Epidermal melanocyte (primary cell): ENCODE measurements at regions not wholly inside any gene's neighbourhood (a gene's known extent, or its start where the extent isn't known, plus 50 kb on each side); places are given as distances from the start of the nearest gene placed in this dataset.
A peak's percentile ranks its signal among the peaks of the same experiment; 100 is the strongest.

Experiments
- DNase-seq: peaks from one replicate; pipeline ENCODE4 v3.0.0; 2011; ENCODE audit warnings: low spot score; ENCODE audit not compliant: insufficient read length

DNA sequence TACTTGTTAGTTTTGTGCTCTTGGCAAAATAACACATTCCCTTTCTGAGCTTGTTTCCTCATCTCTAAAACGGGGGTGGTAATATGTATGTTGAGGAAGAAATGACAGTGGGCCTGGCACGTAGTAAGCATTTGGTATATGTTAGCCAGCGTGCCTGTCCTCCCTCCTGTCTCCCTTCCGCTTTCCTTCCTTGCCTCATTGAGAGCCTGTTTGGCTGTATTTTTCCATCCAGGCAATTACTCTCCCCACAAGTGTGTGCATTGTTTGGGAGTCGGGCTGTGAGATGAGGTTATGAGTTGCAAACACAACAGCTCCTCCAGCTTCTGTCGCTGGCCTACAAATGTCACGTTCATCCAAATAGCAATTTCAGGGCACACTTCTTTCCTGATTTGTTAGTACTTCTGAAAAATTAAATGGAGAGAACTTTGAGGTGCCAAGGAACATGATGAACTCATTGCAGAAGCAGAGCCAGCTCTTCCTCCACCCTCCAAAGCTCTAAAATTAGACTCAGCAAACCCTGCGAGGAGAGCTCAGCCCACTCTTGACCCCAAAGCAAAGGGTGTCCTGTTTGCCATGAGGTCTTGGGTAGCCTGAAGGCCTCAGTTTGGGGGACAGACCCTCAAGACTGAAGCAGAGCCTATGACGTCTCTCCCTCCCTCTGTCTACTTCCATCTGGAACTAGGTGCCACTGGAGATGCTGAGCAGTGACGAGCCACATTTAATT, 50.7 kb upstream of the TOX2 start:
- no peak for DNase-seq

DNA sequence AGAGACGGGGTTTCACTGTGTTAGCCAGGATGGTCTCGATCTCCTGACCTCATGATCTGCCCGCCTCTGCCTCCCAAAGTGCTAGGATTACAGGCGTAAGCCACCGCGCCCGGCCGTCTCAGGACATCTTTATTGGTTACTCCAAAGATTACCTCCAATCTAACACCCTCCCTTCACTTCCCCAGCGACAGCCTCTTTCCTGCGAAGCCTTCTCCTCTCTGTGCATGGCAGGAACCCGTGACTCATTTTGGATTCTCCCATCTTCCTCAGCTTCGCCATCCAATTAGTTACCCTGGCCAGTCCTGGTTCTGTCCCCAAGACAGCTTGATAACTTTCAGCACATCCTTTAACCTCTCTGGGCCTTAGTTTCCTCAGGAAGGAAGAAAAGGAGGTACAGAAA, 51.3 kb upstream of the TOX2 start:
- DNase-seq = no peak

DNA sequence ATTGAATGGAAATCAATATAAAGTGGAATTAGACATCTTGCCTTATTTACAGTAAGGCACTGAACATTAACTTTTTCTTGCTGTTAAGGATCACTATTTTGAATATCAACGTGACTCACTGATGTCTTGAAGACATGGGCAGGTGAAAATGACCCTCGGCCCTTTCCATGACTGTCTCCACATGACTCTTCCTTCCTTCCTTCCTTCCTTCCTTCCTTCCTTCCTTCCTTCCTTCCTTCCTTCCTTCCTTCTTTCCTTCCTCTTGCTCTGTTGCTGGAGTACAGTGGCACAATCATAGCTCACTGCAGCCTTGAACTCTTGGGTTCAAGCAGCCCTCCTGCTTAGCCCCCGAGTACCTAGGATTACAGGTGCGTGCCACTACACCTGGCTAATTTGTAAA, 52.2 kb upstream of the TOX2 start:
- DNase-seq = no peak

DNA sequence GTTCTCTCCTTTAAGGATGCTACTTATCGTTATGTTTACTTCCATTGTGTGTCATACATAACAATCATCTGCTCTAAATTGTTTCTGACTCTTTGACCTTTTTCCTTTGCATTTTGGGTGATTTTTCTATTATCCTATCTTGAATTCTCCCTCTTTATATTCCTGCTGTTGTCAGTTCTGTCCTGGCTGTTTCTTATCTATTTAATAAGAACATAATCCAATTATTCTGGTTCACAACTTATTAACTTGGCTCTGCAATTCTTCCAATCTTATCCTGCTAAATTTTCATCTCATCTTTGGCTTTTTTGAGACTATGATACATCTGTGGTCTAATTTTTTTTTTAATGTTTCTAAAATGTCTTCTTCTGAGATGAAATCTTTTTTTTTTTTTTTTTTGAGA, 54.7 kb upstream of the TOX2 start:
- no peak for DNase-seq

DNA sequence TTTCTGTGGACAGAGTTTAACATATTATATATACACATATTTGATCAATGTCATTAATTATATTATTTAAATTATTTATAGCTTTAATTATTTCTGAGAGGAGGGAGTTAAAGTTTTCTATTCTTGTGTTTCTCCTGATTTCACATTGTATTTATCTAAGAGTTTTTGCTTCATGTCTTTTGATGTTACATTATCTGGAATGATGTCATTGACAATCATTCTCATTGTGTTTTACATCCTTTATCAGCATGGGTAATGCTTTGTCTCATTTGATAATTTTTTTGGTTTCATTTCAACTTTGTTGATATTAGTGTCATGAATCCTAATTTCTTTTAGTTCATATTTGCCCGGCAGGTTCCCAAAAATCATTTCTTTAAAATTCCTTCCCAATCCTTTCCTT, 56.7 kb upstream of the TOX2 start:
- DNase-seq = no peak

DNA sequence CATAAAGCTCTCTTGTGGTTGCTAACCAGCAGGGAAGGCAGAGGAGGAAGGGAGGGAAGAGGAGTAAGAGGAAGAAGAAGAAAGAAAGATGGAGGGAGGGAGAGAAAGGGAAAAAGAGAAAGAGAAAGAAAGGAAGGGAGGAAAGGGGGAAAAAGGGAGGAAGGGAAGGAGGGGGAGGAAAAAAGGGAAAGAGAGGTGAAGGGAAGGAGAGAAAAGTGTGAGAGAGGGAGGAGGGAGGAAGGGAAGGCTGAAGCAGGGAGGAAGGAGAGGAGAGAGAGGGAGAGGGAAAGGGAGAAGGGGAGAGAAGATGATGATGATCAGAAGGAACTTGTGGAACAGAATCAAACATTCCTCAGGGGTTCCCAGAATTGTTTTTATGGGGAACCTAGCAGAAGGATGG, 57.5 kb upstream of the TOX2 start:
- DNase-seq = no peak

DNA sequence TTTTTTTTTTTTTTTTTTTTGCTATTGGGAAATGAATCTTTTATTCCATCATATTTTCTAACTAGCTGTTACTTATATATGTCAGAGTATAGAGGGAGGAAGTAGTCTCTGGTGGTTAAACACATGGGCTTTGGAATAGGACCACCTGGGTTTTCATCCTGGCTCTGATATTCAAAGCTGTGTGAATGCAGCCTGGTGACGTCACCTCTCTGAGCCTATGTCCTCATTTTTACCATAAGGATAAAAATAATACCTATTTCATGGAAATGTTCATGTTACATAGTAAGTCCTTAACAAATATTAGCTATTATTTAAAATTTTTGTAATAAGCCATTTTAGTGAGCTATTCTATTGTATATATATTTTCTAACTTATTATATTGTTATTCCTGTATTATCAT, 58.8 kb upstream of the TOX2 start:
- DNase-seq = no peak

DNA sequence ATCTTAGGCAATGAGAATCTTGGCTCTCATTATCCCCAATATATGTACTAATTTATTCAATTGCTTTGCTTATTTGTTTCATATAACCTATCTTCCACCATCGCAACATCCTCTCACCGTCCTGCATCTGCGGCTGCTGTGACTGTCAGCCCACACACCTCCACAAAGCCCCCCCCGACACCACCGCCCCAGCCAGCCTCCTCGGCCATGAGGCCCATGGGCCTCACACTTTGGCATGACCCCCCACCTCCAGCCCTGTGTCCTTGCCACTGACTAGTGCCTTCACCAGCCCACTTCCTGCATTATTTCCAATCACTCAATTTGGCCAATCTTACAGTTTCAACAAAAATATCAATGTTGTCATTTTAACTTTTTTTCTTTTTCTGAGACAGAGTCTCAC, 60.7 kb upstream of the TOX2 start:
- DNase-seq = no peak

DNA sequence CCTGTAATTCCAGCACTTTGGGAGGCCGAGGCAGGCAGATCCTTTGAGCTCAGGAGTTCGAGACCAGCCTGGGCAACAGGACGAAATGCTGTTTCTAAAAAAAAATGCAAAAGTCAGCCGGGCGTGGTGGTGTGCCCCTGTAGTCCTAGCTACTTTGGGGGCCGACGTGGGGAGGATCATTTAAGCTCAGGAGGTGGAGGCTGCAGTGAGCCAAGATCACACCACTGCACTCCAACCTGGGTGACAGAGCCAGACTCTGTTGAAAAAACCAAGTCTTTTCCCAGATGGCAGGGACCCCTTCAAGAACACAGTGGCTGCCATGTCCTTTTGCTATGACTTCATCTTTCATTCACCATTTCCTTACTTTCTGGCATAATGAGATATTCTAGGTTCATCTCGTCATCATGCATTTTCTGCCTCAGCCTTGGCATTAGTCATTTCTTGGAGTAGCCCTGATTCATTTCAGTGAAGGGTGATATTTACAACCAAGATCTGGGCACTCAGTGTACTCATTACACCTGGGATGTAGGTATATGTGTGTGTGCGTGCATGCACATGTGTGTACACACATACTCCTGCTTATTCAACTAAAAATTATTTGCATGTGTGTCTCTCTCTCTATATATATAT, 61.4 kb upstream of the TOX2 start:
- no peak for DNase-seq

DNA sequence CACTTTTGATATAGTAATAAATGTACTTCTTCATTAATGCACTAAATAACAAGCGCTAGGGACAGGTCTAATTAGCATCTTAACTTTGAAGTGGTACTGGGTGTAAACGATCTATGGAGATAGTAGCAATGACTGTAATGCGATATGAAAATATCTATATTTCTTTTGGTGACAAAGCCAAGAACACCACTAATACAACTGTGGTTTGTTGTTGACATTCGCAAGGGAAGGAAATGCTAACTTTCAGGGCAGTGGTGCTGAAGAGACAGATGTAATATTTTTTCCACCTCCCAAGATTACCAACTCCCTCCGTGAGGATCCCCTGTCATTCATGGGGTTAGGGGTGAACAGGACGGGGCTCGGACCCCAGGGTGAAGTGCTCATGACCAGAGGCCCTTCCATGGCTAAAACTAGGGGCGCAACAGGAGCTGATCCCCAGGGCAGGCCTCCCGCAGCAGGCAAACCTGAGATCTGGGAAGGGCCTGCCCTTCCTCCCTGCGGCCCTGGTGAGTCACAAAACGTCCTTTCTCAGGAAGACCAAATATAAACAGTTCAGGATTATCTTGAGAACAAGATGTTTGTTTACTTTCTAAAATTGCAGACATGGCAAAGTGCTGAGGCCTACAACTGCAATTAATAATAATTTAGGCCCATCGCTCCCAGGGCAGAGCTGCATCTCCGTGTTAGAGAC, 65.0 kb upstream of the TOX2 start:
- no peak for DNase-seq

DNA sequence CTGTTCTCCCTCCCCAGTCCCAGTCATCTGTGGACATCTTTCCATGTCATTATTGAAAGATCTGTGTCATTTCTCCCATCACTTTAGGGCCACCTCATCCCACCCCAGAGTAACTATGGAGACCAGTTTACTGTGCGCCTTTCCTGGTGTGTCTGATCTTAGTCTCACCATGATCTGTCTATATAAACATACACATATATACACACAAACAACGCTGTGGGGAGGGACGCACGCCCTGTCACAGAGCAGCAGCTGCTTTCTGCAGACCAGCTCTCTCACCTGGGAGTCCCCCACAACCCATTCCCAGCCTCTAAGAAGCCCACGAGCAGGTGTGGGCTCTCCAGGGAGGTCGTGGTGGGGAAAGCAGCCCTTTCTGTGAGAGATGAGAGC, 68.1 kb upstream of the TOX2 start:
- DNase-seq = no peak

DNA sequence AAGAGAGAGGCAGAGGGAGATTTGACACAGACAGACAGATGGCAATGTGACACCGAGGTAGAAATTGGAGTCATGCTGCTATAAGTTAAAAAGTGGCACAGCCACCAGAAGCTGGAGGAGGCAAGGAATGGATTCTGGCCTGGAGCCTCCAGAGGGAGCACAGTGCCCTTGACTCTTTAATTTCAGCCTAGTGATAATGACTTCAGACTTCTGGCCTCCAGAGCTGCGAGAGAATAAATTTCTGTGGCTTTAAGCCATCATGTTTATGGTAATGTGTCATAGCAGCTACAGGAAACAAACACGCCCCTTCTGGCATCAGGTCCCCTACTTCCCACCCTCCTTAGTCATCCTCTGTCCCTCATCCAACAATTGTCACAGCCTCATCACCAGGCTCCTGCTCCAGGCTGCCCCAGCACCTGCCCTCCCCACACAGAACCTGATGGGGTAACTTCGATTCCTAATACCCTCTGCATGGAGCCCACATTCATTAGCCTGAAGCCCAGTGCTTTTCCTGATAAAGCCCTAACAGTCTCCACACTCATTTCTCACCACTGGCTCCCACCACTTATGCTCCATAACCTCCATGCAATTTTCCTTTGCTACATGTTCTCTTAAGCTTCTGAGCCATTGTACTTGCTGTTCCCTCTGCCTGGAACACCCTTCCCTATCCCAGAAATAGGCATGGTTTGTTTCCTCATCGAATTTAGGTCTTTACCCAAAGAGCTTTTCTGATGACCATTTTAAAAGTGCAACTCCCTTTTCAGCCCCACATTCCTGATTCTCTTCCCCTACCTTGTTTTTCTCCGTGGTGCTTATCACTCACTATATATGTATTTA, 69.7 kb upstream of the TOX2 start:
- peak; percentile 31 for DNase-seq

DNA sequence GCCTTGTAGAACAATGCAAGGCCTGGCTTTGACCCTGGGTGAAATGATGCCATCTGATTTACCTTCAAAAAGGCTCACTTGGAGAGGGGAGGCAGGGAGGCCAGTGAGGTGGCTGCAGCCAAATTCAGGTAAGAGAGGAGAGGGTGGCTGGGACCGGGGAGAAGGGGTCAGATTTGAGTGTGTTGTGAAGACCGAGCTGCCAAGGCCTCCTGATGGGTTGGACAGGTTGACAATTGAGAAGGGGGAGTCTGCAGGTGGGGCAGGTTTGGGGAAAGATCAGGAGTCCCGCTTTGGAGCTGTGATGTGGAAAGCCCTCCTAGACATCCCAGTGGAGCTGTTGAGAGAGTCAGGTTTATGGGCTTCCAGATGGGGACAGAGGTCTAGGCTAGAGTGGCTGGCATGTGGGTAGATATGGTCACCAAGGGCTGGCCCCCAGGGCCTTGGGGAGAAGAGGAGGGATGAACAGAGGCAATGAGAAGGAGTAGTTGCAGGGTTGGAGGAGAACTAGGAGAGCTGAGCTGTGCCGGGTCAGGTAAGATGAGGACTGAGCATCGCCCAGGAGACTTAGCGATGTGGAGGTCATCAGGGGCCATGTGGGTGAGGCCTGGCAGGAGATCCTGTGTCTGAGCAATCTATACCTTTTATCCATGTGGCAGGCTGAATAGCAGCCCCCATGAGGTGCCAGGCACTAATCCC, 70.5 kb upstream of the TOX2 start:
- DNase-seq = no peak

DNA sequence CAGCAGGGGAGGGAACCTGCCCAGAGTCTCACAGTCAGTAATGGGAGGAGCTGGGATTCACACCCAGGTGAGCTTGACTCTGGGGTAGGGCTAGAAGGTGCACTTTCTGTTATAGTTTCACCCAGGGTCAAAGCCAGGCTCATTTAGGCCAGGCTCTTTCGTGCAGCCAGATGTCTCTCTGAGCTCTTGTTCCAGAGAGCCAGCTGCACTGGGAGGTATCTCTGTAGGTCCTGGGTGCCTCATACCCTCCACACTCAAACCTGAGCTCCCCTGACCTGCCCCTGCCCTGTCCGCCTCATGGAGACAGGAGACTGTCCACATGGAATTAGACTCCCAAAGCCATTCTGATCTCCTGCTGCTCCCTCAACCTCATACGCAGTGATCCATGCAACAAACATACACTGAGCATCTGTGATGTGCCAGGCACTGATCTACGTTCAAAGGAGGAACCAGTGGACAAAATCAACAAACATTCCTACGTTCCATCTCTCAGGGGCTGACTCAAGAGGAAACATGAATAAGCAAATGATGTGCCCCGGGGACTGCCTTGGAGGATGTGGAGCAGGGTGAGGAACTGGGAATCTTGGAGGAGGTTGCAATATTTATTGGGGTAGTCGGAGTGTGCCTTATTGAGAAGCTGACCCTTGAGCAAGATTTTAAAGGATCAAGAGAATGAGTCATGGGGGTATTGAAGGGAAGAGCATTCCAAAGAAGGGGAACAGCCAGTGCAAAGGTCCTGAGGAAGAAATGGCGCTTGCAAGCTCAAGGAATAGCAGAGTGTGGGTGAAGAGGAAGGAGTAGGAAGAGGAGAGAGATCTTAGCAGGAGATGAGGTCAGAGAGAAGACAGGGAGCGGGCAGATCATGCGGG, 71.3 kb upstream of the TOX2 start:
- DNase-seq = peak; percentile 56

DNA sequence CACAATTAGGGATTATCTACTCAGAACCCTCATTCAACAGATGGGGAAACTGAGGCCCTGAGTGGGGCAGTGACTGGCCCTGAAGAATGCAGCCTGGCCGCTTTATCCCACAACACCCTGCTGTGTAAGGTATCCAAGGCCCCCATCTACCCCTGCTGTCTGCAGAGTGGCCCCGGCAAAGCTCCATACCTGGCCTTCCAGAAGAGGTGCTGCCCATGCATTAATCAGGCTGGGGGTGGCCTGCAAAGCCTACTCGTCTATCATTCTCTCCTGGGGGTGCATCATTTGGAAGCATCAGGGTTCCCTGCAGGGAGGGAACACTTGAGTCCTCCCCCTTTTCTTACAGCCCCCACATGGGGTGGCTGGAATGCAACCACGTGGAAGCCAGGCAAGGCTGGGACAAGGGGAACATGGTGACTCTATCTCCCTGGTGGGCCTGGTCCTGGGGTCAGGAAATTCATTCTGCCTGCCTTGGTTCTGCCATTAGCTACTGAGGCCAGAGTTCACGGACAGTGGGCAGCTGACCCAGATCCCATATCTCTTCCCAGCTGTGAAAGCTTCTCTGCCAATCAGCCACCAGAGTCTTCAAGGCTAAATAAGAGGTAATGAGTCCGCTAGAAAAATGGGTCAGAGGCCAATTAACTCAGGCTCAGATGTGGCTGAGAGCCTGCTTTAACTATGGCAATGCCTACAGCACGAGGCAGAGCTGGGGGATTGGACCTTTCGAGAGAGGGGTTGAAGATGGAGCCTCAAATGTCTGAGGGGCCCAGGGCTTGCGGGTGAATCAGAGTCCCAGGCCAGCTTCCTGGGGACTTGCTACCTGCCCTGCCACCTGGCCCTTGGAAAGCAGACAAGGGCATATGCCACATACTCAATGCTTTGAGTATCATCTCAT, 72.3 kb upstream of the TOX2 start:
- no peak for DNase-seq

DNA sequence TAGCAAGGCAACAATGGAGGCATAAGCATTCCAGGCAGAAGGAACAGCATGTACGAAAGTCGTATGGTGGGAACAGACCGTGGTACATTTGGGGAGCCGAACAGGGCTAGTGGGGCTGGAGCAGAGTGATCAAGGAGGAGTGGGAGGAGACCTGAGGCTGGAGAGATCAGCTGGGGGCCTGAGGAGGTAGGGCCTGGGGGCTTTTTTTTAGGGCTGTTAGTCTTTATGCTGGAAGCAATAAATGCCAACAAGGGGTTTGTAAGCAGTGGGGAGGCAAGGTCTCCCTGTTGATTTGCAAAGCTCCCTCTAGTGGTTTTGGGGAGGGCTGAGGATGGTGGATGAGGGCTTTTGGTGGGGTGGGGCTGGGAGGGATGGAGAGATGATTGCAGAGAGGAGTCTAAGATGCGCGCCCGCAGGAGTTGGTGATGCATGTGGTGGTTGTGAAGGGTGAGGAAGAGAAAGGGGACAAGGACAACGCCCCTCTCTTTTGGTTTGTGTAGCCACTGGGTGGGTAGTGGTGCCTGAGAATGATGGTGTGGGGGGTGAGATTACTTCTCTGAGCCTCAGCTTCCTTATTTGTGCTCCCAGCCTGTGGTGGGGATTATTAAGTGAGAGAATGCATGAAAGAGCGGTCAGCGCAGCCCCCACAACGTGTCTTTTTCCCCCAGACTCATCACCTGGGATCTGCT, 74.1 kb upstream of the TOX2 start:
- no peak for DNase-seq

DNA sequence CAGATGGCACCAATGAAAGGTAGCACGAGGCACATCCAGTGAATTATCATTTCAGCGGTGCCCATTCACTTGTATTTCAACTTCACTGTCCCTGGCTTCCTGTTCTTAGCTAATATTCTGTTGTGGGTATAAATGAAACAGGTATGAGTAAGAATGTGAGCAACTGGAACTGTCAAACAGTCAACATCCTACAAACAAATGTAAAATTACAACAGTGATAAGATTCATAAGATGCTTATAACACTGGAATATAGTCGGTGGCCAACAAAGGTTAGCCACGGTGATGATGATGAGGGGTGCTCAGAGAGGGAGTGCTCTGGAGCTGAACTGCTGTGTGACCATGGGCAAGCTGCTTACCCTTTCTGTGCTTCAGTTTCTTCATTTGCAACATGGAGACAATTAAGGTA, 74.9 kb upstream of the TOX2 start:
- no peak for DNase-seq

DNA sequence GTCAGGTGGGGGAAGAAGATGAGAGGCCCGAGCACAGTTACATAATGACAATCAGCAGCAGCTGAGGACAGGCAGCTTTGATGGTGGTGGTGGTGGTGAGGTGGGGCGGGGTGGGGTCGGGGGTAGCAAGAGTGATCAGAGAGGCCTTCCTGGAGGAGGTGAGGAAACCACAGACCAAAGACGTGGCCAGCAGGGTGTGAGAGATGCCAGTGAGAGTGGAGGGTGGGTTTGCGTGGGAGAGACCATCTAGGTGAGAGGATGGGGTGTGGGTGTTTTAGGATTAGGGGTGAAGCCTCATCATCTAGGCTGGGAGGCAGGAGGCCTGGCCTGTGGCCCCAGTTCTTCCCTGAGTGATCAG, 76.0 kb upstream of the TOX2 start:
- no peak for DNase-seq
